ENCODE measurements at regions not wholly inside any gene's neighbourhood (a gene's known extent, or its start where the extent isn't known, plus 50 kb on each side); places are given as distances from the start of the nearest gene placed in this dataset.

GRCh38 chr6:112563368-112563767 lies 216.2 kb downstream of the RFPL4B start:
- no peak for TF ChIP-seq CTCF (IDR thresholded peaks at IDR 0.05; ENCODE audit: extremely low read depth, missing control alignments)
- DNase-seq (ENCODE audit: low spot score) = no peak

GRCh38 chr6:112568066-112568465 lies 220.9 kb downstream of the RFPL4B start:
- no peak for TF ChIP-seq CTCF (IDR thresholded peaks at IDR 0.05; ENCODE audit: extremely low read depth, missing control alignments)

GRCh38 chr6:112571488-112572270 lies 224.5 kb downstream of the RFPL4B start:
- DNase-seq (ENCODE audit: low spot score) = no peak
- TF ChIP-seq CTCF (IDR thresholded peaks at IDR 0.05; ENCODE audit: extremely low read depth, missing control alignments) = no peak

More at GRCh38 chr6:112568066-112568465, 220.9 kb downstream of the RFPL4B start:
- DNase-seq (ENCODE audit: low spot score) = no peak

GRCh38 chr6:112574190-112574589 lies 227.1 kb downstream of the RFPL4B start:
- TF ChIP-seq CTCF (IDR thresholded peaks at IDR 0.05; ENCODE audit: extremely low read depth, missing control alignments) = no peak
- no peak for DNase-seq (ENCODE audit: low spot score)

GRCh38 chr6:112575309-112575834 lies 228.2 kb downstream of the RFPL4B start:
- no peak for DNase-seq (ENCODE audit: low spot score)
- TF ChIP-seq CTCF (IDR thresholded peaks at IDR 0.05; ENCODE audit: extremely low read depth, missing control alignments) = no peak

GRCh38 chr6:112576423-112576822 lies 229.3 kb downstream of the RFPL4B start:
- TF ChIP-seq CTCF (IDR thresholded peaks at IDR 0.05; ENCODE audit: extremely low read depth, missing control alignments) = no peak
- no peak for DNase-seq (ENCODE audit: low spot score)

- DNase-seq (ENCODE audit: low spot score) = no peak
- no peak for TF ChIP-seq CTCF (IDR thresholded peaks at IDR 0.05; ENCODE audit: extremely low read depth, missing control alignments)
These were observed 232.5 kb downstream of the RFPL4B start for GRCh38 chr6:112579601-112580000.

All from GM20000 (cell line).